ENCODE measurements at regions not wholly inside any gene's neighbourhood (a gene's known extent, or its start where the extent isn't known, plus 50 kb on each side); places are given as distances from the start of the nearest gene placed in this dataset.

DNA sequence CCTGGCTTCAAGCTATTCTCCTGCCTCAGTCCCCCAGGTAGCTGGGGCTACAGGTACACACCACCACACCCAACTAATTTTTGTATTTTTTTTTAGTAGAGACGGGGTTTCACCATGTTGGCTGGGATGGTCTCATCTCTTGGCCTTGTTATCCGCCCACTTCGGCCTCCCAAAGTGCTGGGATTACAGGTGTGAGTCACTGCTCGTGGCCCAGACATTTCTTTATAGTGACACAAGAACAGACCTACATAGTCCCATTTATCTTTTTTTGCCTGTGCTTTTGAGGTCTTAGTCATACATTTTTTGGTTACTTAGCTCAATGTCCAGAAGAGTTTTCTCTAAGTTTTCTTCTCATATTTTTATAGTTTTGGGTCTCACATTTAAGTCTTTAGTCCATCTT, 247.4 kb downstream of the SYT10 start:
- no peak for TF ChIP-seq POLR2A (IDR thresholded peaks at IDR 0.05)
- TF ChIP-seq, protein P1, sequence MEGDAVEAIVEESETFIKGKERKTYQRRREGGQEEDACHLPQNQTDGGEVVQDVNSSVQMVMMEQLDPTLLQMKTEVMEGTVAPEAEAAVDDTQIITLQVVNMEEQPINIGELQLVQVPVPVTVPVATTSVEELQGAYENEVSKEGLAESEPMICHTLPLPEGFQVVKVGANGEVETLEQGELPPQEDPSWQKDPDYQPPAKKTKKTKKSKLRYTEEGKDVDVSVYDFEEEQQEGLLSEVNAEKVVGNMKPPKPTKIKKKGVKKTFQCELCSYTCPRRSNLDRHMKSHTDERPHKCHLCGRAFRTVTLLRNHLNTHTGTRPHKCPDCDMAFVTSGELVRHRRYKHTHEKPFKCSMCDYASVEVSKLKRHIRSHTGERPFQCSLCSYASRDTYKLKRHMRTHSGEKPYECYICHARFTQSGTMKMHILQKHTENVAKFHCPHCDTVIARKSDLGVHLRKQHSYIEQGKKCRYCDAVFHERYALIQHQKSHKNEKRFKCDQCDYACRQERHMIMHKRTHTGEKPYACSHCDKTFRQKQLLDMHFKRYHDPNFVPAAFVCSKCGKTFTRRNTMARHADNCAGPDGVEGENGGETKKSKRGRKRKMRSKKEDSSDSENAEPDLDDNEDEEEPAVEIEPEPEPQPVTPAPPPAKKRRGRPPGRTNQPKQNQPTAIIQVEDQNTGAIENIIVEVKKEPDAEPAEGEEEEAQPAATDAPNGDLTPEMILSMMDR (IDR thresholded peaks at IDR 0.05) = no peak

All from prostate gland (tissue), 2 donors.